ENCODE measurements at regions not wholly inside any gene's neighbourhood (a gene's known extent, or its start where the extent isn't known, plus 50 kb on each side); places are given as distances from the start of the nearest gene placed in this dataset.

DNA sequence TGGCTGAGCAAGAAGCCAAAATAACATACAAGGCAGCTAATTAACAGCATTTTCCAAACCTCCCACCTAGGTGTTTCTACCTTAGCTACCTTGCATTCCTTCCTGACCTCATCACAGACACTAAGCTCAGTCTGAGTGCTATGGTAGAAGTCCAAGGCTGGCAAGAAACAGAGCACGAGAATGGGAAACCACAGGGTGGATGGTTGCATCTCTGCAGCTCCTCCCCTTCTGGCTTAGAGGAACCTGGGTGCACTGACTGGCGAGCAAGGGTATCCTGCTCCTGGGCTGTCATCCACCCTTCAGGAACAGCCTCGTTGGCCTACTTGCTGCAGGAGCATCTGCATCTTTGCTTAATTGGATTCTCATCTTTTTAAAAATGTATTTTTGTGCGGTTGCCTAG, 73.1 kb upstream of the KIRREL3 start:
- DNase-seq (ENCODE audit: low spot score), result no peak

DNA sequence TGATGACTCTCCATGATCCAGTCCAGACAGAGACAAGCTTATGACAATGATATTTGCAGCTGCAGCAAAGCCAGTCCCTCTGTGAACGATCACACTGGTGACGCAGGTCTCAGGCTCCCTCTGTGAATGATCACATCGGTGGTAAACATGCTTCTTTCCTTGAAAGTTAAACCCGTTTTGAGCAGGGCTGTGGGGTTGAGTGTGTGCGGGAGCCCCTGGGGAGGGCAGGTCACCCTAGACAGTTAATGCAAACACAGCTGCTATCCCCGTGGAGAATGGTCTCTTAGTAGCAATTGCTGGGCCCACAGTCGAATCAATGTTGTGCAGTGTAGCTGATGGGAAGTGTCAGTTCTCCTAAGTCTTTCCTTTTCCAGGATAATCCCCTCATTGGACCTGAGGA, 71.0 kb upstream of the KIRREL3 start:
- no peak for DNase-seq (ENCODE audit: low spot score)
- TF ChIP-seq, protein P1, sequence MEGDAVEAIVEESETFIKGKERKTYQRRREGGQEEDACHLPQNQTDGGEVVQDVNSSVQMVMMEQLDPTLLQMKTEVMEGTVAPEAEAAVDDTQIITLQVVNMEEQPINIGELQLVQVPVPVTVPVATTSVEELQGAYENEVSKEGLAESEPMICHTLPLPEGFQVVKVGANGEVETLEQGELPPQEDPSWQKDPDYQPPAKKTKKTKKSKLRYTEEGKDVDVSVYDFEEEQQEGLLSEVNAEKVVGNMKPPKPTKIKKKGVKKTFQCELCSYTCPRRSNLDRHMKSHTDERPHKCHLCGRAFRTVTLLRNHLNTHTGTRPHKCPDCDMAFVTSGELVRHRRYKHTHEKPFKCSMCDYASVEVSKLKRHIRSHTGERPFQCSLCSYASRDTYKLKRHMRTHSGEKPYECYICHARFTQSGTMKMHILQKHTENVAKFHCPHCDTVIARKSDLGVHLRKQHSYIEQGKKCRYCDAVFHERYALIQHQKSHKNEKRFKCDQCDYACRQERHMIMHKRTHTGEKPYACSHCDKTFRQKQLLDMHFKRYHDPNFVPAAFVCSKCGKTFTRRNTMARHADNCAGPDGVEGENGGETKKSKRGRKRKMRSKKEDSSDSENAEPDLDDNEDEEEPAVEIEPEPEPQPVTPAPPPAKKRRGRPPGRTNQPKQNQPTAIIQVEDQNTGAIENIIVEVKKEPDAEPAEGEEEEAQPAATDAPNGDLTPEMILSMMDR (IDR thresholded peaks at IDR 0.05; ENCODE audit: extremely low read depth, missing control alignments), result no peak

More for the DNA sequence above, 73.1 kb upstream of the KIRREL3 start:
- TF ChIP-seq, protein P1 (IDR thresholded peaks at IDR 0.05; ENCODE audit: extremely low read depth, missing control alignments), result no peak

DNA sequence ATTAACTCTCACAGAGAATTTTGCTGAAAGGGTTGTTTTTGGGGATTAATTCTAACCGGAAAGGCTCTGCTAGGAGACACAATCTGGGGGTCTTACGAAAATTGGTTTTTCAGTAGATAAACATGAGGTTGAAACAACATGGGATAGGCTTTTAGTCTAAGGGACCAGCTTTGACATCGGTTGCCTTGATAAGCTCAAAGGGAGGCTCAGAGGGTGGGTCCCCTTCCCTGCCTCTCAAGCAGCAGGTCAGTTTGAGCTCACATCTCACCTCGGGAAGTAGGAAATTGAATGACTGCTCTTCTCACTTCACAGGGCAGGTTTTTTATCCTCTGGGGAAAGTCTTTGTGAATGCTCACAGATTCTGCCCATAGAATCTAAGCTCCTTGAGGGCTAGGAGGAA, 70.2 kb upstream of the KIRREL3 start:
- TF ChIP-seq, protein P1 (IDR thresholded peaks at IDR 0.05; ENCODE audit: extremely low read depth, missing control alignments), result no peak
- DNase-seq (ENCODE audit: low spot score), result no peak

DNA sequence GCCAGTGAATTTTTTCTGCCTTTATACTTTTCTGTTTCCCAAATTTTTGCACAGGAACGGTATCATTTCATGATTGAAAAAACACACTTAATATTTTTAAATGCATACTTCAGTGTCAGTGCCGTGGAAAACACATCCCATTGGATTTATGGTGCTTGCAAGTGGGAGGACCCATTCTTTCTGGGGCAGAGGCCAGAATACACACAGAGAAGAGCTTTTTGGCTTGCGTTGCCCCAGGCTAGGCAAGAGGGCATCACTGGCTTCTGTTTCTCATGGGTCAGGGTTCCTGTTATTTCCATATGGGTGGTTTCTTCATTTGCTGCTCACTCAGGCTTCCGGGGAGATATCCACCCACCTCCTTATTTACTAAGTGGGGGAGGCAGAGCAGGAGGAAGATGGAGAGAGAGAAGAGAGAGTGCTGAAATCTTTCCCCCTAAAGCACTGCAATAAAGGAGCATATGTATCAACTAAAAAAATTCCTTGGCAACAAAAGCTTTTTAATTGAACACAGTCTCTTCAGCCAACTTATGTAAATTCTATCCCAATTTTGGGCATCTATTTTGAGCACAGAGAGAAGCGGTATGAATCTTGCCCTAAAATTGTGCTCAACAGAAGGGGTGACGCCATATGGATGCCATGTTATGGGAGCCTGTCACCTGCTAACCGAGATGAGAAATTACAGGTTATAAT, 66.0 kb upstream of the KIRREL3 start:
- TF ChIP-seq, protein P1 (IDR thresholded peaks at IDR 0.05; ENCODE audit: extremely low read depth, missing control alignments), result no peak
- no peak for DNase-seq (ENCODE audit: low spot score)

GRCh38 chr11:127063241-127063640, 62.7 kb upstream of the KIRREL3 start:
- DNase-seq (ENCODE audit: low spot score), result no peak
- TF ChIP-seq, protein P1 (IDR thresholded peaks at IDR 0.05; ENCODE audit: extremely low read depth, missing control alignments), result no peak

DNA sequence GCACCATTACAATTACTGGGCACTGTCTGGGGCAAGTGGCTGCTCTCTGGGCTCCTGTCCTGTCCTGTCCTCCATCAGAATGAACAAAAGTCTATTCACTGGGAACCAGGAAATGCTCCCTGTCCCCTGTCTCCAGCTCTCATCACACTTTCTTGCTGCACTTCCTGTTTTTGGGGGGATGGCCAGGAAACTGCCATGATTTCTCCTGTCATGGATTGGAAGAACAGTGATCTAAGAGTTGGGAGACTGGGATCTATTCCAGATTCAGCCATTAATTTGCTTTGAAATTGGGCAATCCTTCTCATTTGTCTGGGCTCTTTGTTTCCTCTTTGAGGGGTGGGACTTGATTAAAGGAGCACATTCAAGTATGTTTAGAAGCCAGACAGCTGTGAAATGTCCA, 61.4 kb upstream of the KIRREL3 start:
- TF ChIP-seq, protein P1 (IDR thresholded peaks at IDR 0.05; ENCODE audit: extremely low read depth, missing control alignments), result no peak
- no peak for DNase-seq (ENCODE audit: low spot score)

- DNase-seq (ENCODE audit: low spot score), result no peak
Measured at GRCh38 chr11:127059750-127060149, 59.2 kb upstream of the KIRREL3 start.

More at GRCh38 chr11:127059750-127060149, 59.2 kb upstream of the KIRREL3 start:
- TF ChIP-seq, protein P1 (IDR thresholded peaks at IDR 0.05; ENCODE audit: extremely low read depth, missing control alignments), result no peak

Measured in GM20000 (cell line).